ENCODE measurements at regions not wholly inside any gene's neighbourhood (a gene's known extent, or its start where the extent isn't known, plus 50 kb on each side); places are given as distances from the start of the nearest gene placed in this dataset.
"Not testable (repeated sequence)": the region's sequence is repeated elsewhere in the genome, so short reads cannot be mapped to it uniquely, and the experiment has no call there.

DNA sequence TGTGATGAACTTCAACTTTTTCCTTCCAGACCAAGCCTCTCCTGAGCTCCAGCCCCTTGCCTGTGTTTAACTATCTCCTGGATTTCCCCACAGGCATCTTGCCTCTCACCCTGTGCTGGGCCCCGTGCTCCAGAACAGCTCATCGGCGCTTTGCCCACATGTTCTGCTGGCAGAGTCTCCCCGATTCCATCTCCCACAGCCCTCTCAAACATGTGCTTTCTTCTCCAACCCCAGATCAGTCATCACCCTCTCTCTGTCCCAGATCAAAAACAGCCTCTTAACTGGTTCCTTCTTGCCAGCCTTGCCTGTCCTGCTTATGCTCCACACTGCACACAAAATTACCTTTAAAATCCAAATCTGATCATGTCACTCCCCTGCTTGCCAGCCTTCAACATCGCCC lies 1959.3 kb downstream of the FOXD4L5 start:
- not testable (repeated sequence) for H4K20me1 ChIP-seq (replicated peaks in 1 of 2; ENCODE audit: control insufficient read depth in 1 of 2, insufficient read depth in 2 of 2, low read length in 2 of 2); H3K23ac ChIP-seq (ENCODE audit: insufficient read length)

GRCh38 chr9:63318093-63318492 lies 1966.9 kb downstream of the FOXD4L5 start:
- H4K8ac ChIP-seq (ENCODE audit: extremely low read depth, insufficient read depth, low read length); CTCF ChIA-PET (ENCODE audit: partially characterized antibody): not testable (repeated sequence)
- 93% methylated on average over 8 of the region's 11 CpGs; no CpG with 5 or more reads in 1 of the 2 experiments for WGBS, 2 experiments (ENCODE audit: extremely low coverage in 1 of 2, insufficient coverage in 1 of 2, insufficient read length in 1 of 2, insufficient replicate concordance in 2 of 2, low coverage in 1 of 2, low lambda C conversion rate in 2 of 2, missing lambda C conversion rate in 1 of 2)

More for the DNA sequence above, 1959.3 kb downstream of the FOXD4L5 start:
- DNase-seq (ENCODE audit: low read depth in 1 of 2, low spot score in 2 of 2); H3K79me1 ChIP-seq (ENCODE audit: low read depth, low read length); H4K5ac ChIP-seq (ENCODE audit: insufficient read length, low read depth, low read length); H3K14ac ChIP-seq (ENCODE audit: insufficient read length); H3K4ac ChIP-seq (replicated peaks; ENCODE audit: insufficient read length, low read depth, low read length); H2AK5ac ChIP-seq (ENCODE audit: low read depth, low read length); H3K4me3 ChIP-seq (ENCODE audit: extremely low read depth in 1 of 4, insufficient read depth in 2 of 4, low read depth in 3 of 4, low read length in 4 of 4); H3K9me3 ChIP-seq (ENCODE audit: insufficient read depth in 2 of 2, low read depth in 1 of 2, low read length in 1 of 2); H3K4me2 ChIP-seq (ENCODE audit: insufficient read depth in 1 of 2, low read depth in 2 of 2, low read length in 2 of 2); FAIRE-seq; H3K4me1 ChIP-seq (replicated peaks in 1 of 4; ENCODE audit: control insufficient read depth in 3 of 4, insufficient read depth in 4 of 4, low read length in 3 of 4); H3K56ac ChIP-seq (replicated peaks; ENCODE audit: insufficient read length, low read depth, low read length); H2BK15ac ChIP-seq (ENCODE audit: low read length); H2BK12ac ChIP-seq (ENCODE audit: low read depth, low read length); H3K27ac ChIP-seq (ENCODE audit: low read depth, low read length); H2BK20ac ChIP-seq (ENCODE audit: low read length); H2BK120ac ChIP-seq (replicated peaks; ENCODE audit: low read depth, low read length); H2AFZ ChIP-seq (ENCODE audit: low read length); H4K8ac ChIP-seq (ENCODE audit: extremely low read depth, insufficient read depth, low read length); H4K91ac ChIP-seq (replicated peaks; ENCODE audit: insufficient read length, low read length); H2BK5ac ChIP-seq (ENCODE audit: low read depth, low read length); POLR2A ChIA-PET (ENCODE audit: partially characterized antibody); H3K36me3 ChIP-seq (ENCODE audit: control insufficient read depth in 2 of 4, insufficient read depth in 4 of 4, low read length in 3 of 4); H3K9ac ChIP-seq (replicated peaks in 1 of 4; ENCODE audit: extremely low read depth in 1 of 4, low read depth in 3 of 4, low read length in 3 of 4); H3K23me2 ChIP-seq (ENCODE audit: low read depth, low read length); H3K79me2 ChIP-seq (ENCODE audit: control insufficient read depth in 1 of 2, insufficient read depth in 2 of 2, low read length in 2 of 2); CTCF ChIA-PET (ENCODE audit: partially characterized antibody); H3K18ac ChIP-seq (ENCODE audit: extremely low read depth, low read length): not testable (repeated sequence)
- peaks cover 2 to 17% (median 12%) of the 10 kb centered on the region in 4 experiments; a peak in 6 of 7 replicates for H3K27me3 ChIP-seq (replicated peaks in 1 of 4; ENCODE audit: control insufficient read depth in 3 of 4, extremely low read depth in 1 of 4, insufficient read depth in 3 of 4, low read length in 3 of 4)
- 81% methylated on average over 5 of the region's 5 CpGs; no CpG with 5 or more reads in 1 of the 2 experiments for WGBS, 2 experiments (ENCODE audit: extremely low coverage in 1 of 2, insufficient coverage in 1 of 2, insufficient read length in 1 of 2, insufficient replicate concordance in 2 of 2, low coverage in 1 of 2, low lambda C conversion rate in 2 of 2, missing lambda C conversion rate in 1 of 2)

More at GRCh38 chr9:63318093-63318492, 1966.9 kb downstream of the FOXD4L5 start:
- H4K5ac ChIP-seq (ENCODE audit: insufficient read length, low read depth, low read length); H3K27ac ChIP-seq (ENCODE audit: low read depth, low read length); FAIRE-seq; H2BK120ac ChIP-seq (replicated peaks; ENCODE audit: low read depth, low read length); H2BK15ac ChIP-seq (ENCODE audit: low read length); H4K20me1 ChIP-seq (replicated peaks in 1 of 2; ENCODE audit: control insufficient read depth in 1 of 2, insufficient read depth in 2 of 2, low read length in 2 of 2); H3K4me3 ChIP-seq (ENCODE audit: extremely low read depth in 1 of 4, insufficient read depth in 2 of 4, low read depth in 3 of 4, low read length in 4 of 4); H3K14ac ChIP-seq (ENCODE audit: insufficient read length); H3K23me2 ChIP-seq (ENCODE audit: low read depth, low read length); H3K79me1 ChIP-seq (ENCODE audit: low read depth, low read length); H3K18ac ChIP-seq (ENCODE audit: extremely low read depth, low read length); H2AFZ ChIP-seq (ENCODE audit: low read length); DNase-seq (ENCODE audit: low read depth in 1 of 2, low spot score in 2 of 2); H2AK5ac ChIP-seq (ENCODE audit: low read depth, low read length); H3K4me2 ChIP-seq (ENCODE audit: insufficient read depth in 1 of 2, low read depth in 2 of 2, low read length in 2 of 2); H3K56ac ChIP-seq (replicated peaks; ENCODE audit: insufficient read length, low read depth, low read length); H3K4me1 ChIP-seq (replicated peaks in 1 of 4; ENCODE audit: control insufficient read depth in 3 of 4, insufficient read depth in 4 of 4, low read length in 3 of 4); H2BK20ac ChIP-seq (ENCODE audit: low read length); H3K4ac ChIP-seq (replicated peaks; ENCODE audit: insufficient read length, low read depth, low read length); H3K79me2 ChIP-seq (ENCODE audit: control insufficient read depth in 1 of 2, insufficient read depth in 2 of 2, low read length in 2 of 2); H3K36me3 ChIP-seq (ENCODE audit: control insufficient read depth in 2 of 4, insufficient read depth in 4 of 4, low read length in 3 of 4); H3K27me3 ChIP-seq (replicated peaks in 1 of 4; ENCODE audit: control insufficient read depth in 3 of 4, extremely low read depth in 1 of 4, insufficient read depth in 3 of 4, low read length in 3 of 4); POLR2A ChIA-PET (ENCODE audit: partially characterized antibody); H3K9me3 ChIP-seq (ENCODE audit: insufficient read depth in 2 of 2, low read depth in 1 of 2, low read length in 1 of 2); H3K9ac ChIP-seq (replicated peaks in 1 of 4; ENCODE audit: extremely low read depth in 1 of 4, low read depth in 3 of 4, low read length in 3 of 4); H3K23ac ChIP-seq (ENCODE audit: insufficient read length); H4K91ac ChIP-seq (replicated peaks; ENCODE audit: insufficient read length, low read length); H2BK12ac ChIP-seq (ENCODE audit: low read depth, low read length); H2BK5ac ChIP-seq (ENCODE audit: low read depth, low read length): not testable (repeated sequence)

Data from H1 (cell line).